ENCODE measurements at regions not wholly inside any gene's neighbourhood (a gene's known extent, or its start where the extent isn't known, plus 50 kb on each side); places are given as distances from the start of the nearest gene placed in this dataset.

DNA sequence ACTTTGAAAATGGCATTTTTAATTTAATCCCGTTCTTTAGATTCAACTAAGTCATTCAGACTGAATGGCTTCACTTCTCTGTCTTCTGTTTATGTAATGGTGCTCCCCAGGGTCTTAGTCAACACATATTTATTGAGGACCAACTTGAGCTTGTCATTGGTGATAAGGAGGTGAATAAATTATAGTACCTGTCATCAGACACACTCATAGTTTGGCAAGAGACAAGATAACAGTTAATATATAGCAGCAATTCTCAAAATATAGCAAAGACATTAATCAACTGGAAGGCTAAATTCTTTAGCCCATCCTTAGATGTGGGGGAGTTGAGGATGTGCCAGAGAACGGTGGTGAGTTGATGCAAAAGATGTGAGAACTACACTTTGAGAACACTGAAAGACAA lies 78.4 kb downstream of the MACIR start:
- no peak for DNase-seq

GRCh38 chr5:103333376-103333775 lies 74.8 kb downstream of the MACIR start:
- no peak for DNase-seq

GRCh38 chr5:103330875-103331274 lies 72.3 kb downstream of the MACIR start:
- DNase-seq: no peak
